Nucleus accumbens (tissue), 56 donors: ENCODE measurements at regions not wholly inside any gene's neighbourhood (a gene's known extent, or its start where the extent isn't known, plus 50 kb on each side); places are given as distances from the start of the nearest gene placed in this dataset.

Experiments
- DNase-seq, 56 donors: peaks; one replicate each; lab custom pipeline; 2025; lab: John Stamatoyannopoulos, UW

GRCh38 chr10:128414568-128414967, 288.3 kb upstream of the MKI67 start:
- no peak for DNase-seq

GRCh38 chr10:128416231-128416630, 290.0 kb upstream of the MKI67 start:
- DNase-seq = no peak

GRCh38 chr10:128417826-128418225, 291.6 kb upstream of the MKI67 start:
- no peak for DNase-seq

GRCh38 chr10:128418819-128419218, 292.6 kb upstream of the MKI67 start:
- no peak for DNase-seq

- DNase-seq = no peak
Measured at GRCh38 chr10:128419466-128420019, 293.3 kb upstream of the MKI67 start.

- DNase-seq = no peak
Measured at GRCh38 chr10:128420623-128421022, 294.4 kb upstream of the MKI67 start.

- DNase-seq = no peak
Measured at GRCh38 chr10:128421371-128422160, 295.3 kb upstream of the MKI67 start.

- DNase-seq = no peak
Measured at GRCh38 chr10:128422190-128422589, 296.0 kb upstream of the MKI67 start.

GRCh38 chr10:128422999-128423398, 296.8 kb upstream of the MKI67 start:
- no peak for DNase-seq

GRCh38 chr10:128429321-128429720, 303.1 kb upstream of the MKI67 start:
- no peak for DNase-seq

- DNase-seq = no peak
Measured at GRCh38 chr10:128429835-128430513, 303.8 kb upstream of the MKI67 start.

- no peak for DNase-seq
Measured at GRCh38 chr10:128431083-128431482, 304.9 kb upstream of the MKI67 start.

GRCh38 chr10:128431506-128431905, 305.3 kb upstream of the MKI67 start:
- no peak for DNase-seq

- no peak for DNase-seq
Measured at GRCh38 chr10:128432011-128432410, 305.8 kb upstream of the MKI67 start.

- no peak for DNase-seq
Measured at GRCh38 chr10:128432423-128432822, 306.2 kb upstream of the MKI67 start.

GRCh38 chr10:128435811-128436210, 309.6 kb upstream of the MKI67 start:
- DNase-seq = no peak

GRCh38 chr10:128437786-128438345, 311.6 kb upstream of the MKI67 start:
- DNase-seq = no peak

GRCh38 chr10:128438417-128439063, 312.3 kb upstream of the MKI67 start:
- no peak for DNase-seq

GRCh38 chr10:128440513-128441160, 314.4 kb upstream of the MKI67 start:
- no peak for DNase-seq

- DNase-seq = no peak
Measured at GRCh38 chr10:128443925-128444518, 317.8 kb upstream of the MKI67 start.
